Osteoblast (primary cell): ENCODE measurements at regions not wholly inside any gene's neighbourhood (a gene's known extent, or its start where the extent isn't known, plus 50 kb on each side); places are given as distances from the start of the nearest gene placed in this dataset.

ENCODE experiments used
- DNase-seq: peaks from one replicate; pipeline ENCODE4 v3.0.0; 2011; ENCODE audit warnings: low spot score, mixed read lengths; ENCODE audit not compliant: insufficient read length; ENCODE audit errors: missing footprints
- H2AFZ ChIP-seq: 2 replicates; pipeline ENCODE4 v1.6.0; 2011; ENCODE audit warnings: mild to moderate bottlenecking, low read length
- H3K27ac ChIP-seq: 2 replicates; pipeline ENCODE4 v1.5.1; 2011; ENCODE audit warnings: mild to moderate bottlenecking, low read depth, low read length, moderate library complexity
- H3K27me3 ChIP-seq: 2 replicates; pipeline ENCODE4 v1.6.0; 2012; ENCODE audit warnings: mild to moderate bottlenecking, control low read depth, inconsistent platforms, low read length, moderate library complexity; ENCODE audit not compliant: insufficient read depth
- H3K36me3 ChIP-seq: 2 replicates; pipeline ENCODE4 v1.5.1; 2011; ENCODE audit warnings: mild to moderate bottlenecking, low read length, control low read depth, moderate library complexity; ENCODE audit not compliant: insufficient read depth
- H3K4me1 ChIP-seq: 2 replicates; pipeline ENCODE4 v1.5.1; 2011; ENCODE audit warnings: mild to moderate bottlenecking, low read length, control low read depth, moderate library complexity; ENCODE audit not compliant: insufficient read depth
- H3K4me2 ChIP-seq: 2 replicates; pipeline ENCODE4 v1.6.0; 2011; ENCODE audit warnings: mild to moderate bottlenecking, low read length; ENCODE audit not compliant: insufficient read depth
- H3K4me3 ChIP-seq: fragments of 200-600 bp; sonication (generic); 3 replicates; pipeline ENCODE4 v1.5.1; 2012; ENCODE audit warnings: mild to moderate bottlenecking, low read length, inconsistent platforms; ENCODE audit not compliant: insufficient read depth
- H3K79me2 ChIP-seq: 2 replicates; pipeline ENCODE4 v1.6.0; 2012; ENCODE audit warnings: mild to moderate bottlenecking, low read length, control low read depth, inconsistent platforms; ENCODE audit not compliant: insufficient read depth
- H3K9me3 ChIP-seq: 2 replicates; pipeline ENCODE4 v1.5.1; 2011; ENCODE audit warnings: low read depth, low read length, control low read depth
- H4K20me1 ChIP-seq: 2 replicates; pipeline ENCODE4 v1.6.0; 2012; ENCODE audit warnings: mild to moderate bottlenecking, low read length, control low read depth; ENCODE audit not compliant: insufficient read depth
- CTCF ChIP-seq: IDR thresholded peaks from 2 replicates; pipeline ENCODE4 v1.5.1; 2011; ENCODE audit warnings: mild to moderate bottlenecking, low read depth, low read length, moderate library complexity; ENCODE audit errors: extremely low read depth

GRCh38 chr6:40740518-40740917, 153.4 kb upstream of the LRFN2 start:
- peaks cover 13% of the 10 kb centered on the region for H3K27me3 ChIP-seq
- no peak for TF ChIP-seq CTCF
- no peak overlapping the region for H2AFZ ChIP-seq
- no peak overlapping the region for H3K4me3 ChIP-seq
- no peaks in the 10 kb centered on the region for H3K4me1 ChIP-seq
- H3K79me2 ChIP-seq: no peaks in the 10 kb centered on the region
- no peaks in the 10 kb centered on the region for H3K36me3 ChIP-seq
- no peaks in the 10 kb centered on the region for H4K20me1 ChIP-seq
- H3K4me2 ChIP-seq: no peak overlapping the region
- no peaks in the 10 kb centered on the region for H3K9me3 ChIP-seq
- no peak overlapping the region for H3K27ac ChIP-seq
- no peak for DNase-seq

GRCh38 chr6:40738551-40739193, 151.5 kb upstream of the LRFN2 start:
- TF ChIP-seq CTCF: no peak
- no peaks in the 10 kb centered on the region for H4K20me1 ChIP-seq
- no peak for DNase-seq

GRCh38 chr6:40735521-40735920, 148.4 kb upstream of the LRFN2 start:
- no peak for TF ChIP-seq CTCF
- Histone ChIP-seq H3K27ac (no peak overlapping the region), H3K4me2 (no peak overlapping the region), H3K36me3 (no peaks in the 10 kb centered on the region), H3K4me1 (no peaks in the 10 kb centered on the region), H4K20me1 (no peaks in the 10 kb centered on the region), H2AFZ (no peak overlapping the region), H3K79me2 (no peaks in the 10 kb centered on the region), H3K9me3 (no peaks in the 10 kb centered on the region), H3K4me3 (no peak overlapping the region), H3K27me3 (peaks cover 21% of the 10 kb centered on the region)
- no peak for DNase-seq

More at GRCh38 chr6:40738551-40739193, 151.5 kb upstream of the LRFN2 start:
- Histone ChIP-seq H3K36me3 (no peaks in the 10 kb centered on the region), H3K27ac (no peak overlapping the region), H3K4me3 (no peak overlapping the region), H3K27me3 (peaks cover 21% of the 10 kb centered on the region), H3K4me2 (no peak overlapping the region), H2AFZ (no peak overlapping the region), H3K9me3 (no peaks in the 10 kb centered on the region), H3K79me2 (no peaks in the 10 kb centered on the region), H3K4me1 (no peaks in the 10 kb centered on the region)

- DNase-seq: no peak
- peaks cover 21% of the 10 kb centered on the region for H3K27me3 ChIP-seq
- H4K20me1 ChIP-seq: no peaks in the 10 kb centered on the region
- no peak overlapping the region for H2AFZ ChIP-seq
- TF ChIP-seq CTCF: no peak
- no peaks in the 10 kb centered on the region for H3K4me1 ChIP-seq
- no peak overlapping the region for H3K27ac ChIP-seq
- no peaks in the 10 kb centered on the region for H3K9me3 ChIP-seq
- H3K4me2 ChIP-seq: no peak overlapping the region
- H3K79me2 ChIP-seq: no peaks in the 10 kb centered on the region
- H3K36me3 ChIP-seq: no peaks in the 10 kb centered on the region
- H3K4me3 ChIP-seq: no peak overlapping the region
These were observed 148.0 kb upstream of the LRFN2 start for GRCh38 chr6:40735121-40735520.
